Endothelial cell of umbilical vein (primary cell): ENCODE measurements at regions not wholly inside any gene's neighbourhood (a gene's known extent, or its start where the extent isn't known, plus 50 kb on each side); places are given as distances from the start of the nearest gene placed in this dataset.

ENCODE experiments used
- BruUV-seq: library from RNA; stranded (reverse); fragments of 400-500 nt; replicated peaks from 2 replicates; lab custom pipeline; 2021; lab: Mats Ljungman, UMichigan
- CTCF ChIA-PET: fragments of 300-600, 350-600 bp; sonication (Branson Sonifier 250); formaldehyde crosslinking; loops from one replicate; lab custom pipeline; 2021; ENCODE audit warnings: antibody characterized with exemption, inconsistent platforms; lab: Charles Lee
- POLR2A ChIA-PET: fragments of 300-600, 350-600 bp; sonication (Branson Sonifier 250); formaldehyde crosslinking; loops from one replicate; lab custom pipeline; 2021; ENCODE audit warnings: antibody characterized with exemption, inconsistent platforms; lab: Charles Lee
- DNase-seq: peaks from one replicate; pipeline ENCODE4 v3.0.0-alpha.2; 2011; ENCODE audit warnings: low read depth, low spot score
- FAIRE-seq: peaks from 2 replicates; lab custom pipeline; 2011; peaks lifted over from hg19 to GRCh38; lab: Jason Lieb, UNC
- H2AFZ ChIP-seq: 2 replicates; pipeline ENCODE4 v1.6.0; 2012; ENCODE audit warnings: low read depth, low read length, control low read depth, inconsistent platforms
- H3K27ac ChIP-seq: 2 replicates; pipeline ENCODE4 v1.5.1; 2011; ENCODE audit warnings: low read depth, mild to moderate bottlenecking, control low read depth, low read length, moderate library complexity; ENCODE audit not compliant: insufficient read depth
- H3K27me3 ChIP-seq, 2 experiments: 2 replicates each; pipeline versions ENCODE4 v1.6.0 to v1.6.1; 2011; ENCODE audit warnings: low read length in 2 of 2, mixed read lengths in 1 of 2; ENCODE audit not compliant: control insufficient read depth in 2 of 2, insufficient read depth in 2 of 2
- H3K36me3 ChIP-seq, 2 experiments: 2 replicates in 1 of 2; 3 replicates in 1 of 2; pipeline ENCODE4 v1.5.1; 2011; ENCODE audit warnings: low read length in 2 of 2, mild to moderate bottlenecking in 1 of 2, moderate library complexity in 1 of 2; ENCODE audit not compliant: control insufficient read depth in 2 of 2, insufficient read depth in 2 of 2; ENCODE audit errors: extremely low read depth in 1 of 2
- H3K4me1 ChIP-seq: 3 replicates; pipeline ENCODE4 v1.5.1; 2011; ENCODE audit warnings: mild to moderate bottlenecking, low read length; ENCODE audit not compliant: control insufficient read depth, insufficient read depth; ENCODE audit errors: extremely low read depth
- H3K4me2 ChIP-seq: 2 replicates; pipeline ENCODE4 v1.6.1; 2011; ENCODE audit warnings: low read length, control low read depth, mixed read lengths; ENCODE audit not compliant: insufficient read depth
- H3K4me3 ChIP-seq, 3 experiments: fragments of 200-600 bp in 1 of 3; sonication (generic), shearing (Covaris generic) in 1 of 3; replicated peaks in 1 of 3; 2 replicates each; pipeline ENCODE4 v1.5.1; 2011 to 2016; ENCODE audit warnings: control low read depth in 3 of 3, low read length in 3 of 3, mild to moderate bottlenecking in 2 of 3, inconsistent platforms in 1 of 3, low read depth in 1 of 3, moderate library complexity in 1 of 3; ENCODE audit not compliant: insufficient read depth in 1 of 3
- H3K79me2 ChIP-seq: 2 replicates; pipeline ENCODE4 v1.6.0; 2012; ENCODE audit warnings: low read length, inconsistent platforms; ENCODE audit not compliant: control insufficient read depth, insufficient read depth
- H3K9ac ChIP-seq: replicated peaks from 2 replicates; pipeline ENCODE3; 2011; ENCODE audit warnings: low read length, control low read depth; ENCODE audit not compliant: insufficient read depth; ENCODE audit errors: extremely low read depth
- H3K9me1 ChIP-seq: replicated peaks from 3 replicates; pipeline ENCODE4 v1.6.0; 2011; ENCODE audit warnings: mild to moderate bottlenecking, low read length; ENCODE audit not compliant: control insufficient read depth, insufficient read depth; ENCODE audit errors: extremely low read depth
- H3K9me3 ChIP-seq: replicated peaks from 2 replicates; pipeline ENCODE4 v1.5.1; 2012; ENCODE audit warnings: low read length, inconsistent platforms; ENCODE audit not compliant: control insufficient read depth, insufficient read depth
- H4K20me1 ChIP-seq: replicated peaks from 2 replicates; pipeline ENCODE3; 2011; ENCODE audit warnings: mild to moderate bottlenecking, low read length; ENCODE audit not compliant: control insufficient read depth, insufficient read depth; ENCODE audit errors: extremely low read depth
- CTCF ChIP-seq, 2 donors: IDR thresholded peaks; 1 replicate in 1 of 2; 2 replicates in 1 of 2; pipeline ENCODE4 v1.5.1; 2011; ENCODE audit warnings: low read length in 2 of 2, mild to moderate bottlenecking in 2 of 2, moderate library complexity in 2 of 2, control low read depth in 1 of 2, inconsistent platforms in 1 of 2, low read depth in 1 of 2; ENCODE audit not compliant: insufficient read depth in 1 of 2; ENCODE audit errors: extremely low read depth in 1 of 2
- EZH2 ChIP-seq: IDR thresholded peaks from 2 replicates; pipeline ENCODE4 v1.6.1; 2012; ENCODE audit warnings: borderline replicate concordance, low read depth, mild to moderate bottlenecking, moderate library complexity, low read length, inconsistent platforms; ENCODE audit not compliant: severe bottlenecking
- FOS ChIP-seq: IDR thresholded peaks from 2 replicates; pipeline ENCODE4 v1.6.1; 2011; ENCODE audit warnings: mild to moderate bottlenecking, low read length, moderate library complexity, borderline replicate concordance; ENCODE audit not compliant: insufficient read depth
- GATA2 ChIP-seq: IDR thresholded peaks from 2 replicates; pipeline ENCODE4 v1.7.0; 2011; ENCODE audit warnings: low read depth, mild to moderate bottlenecking, moderate library complexity, mixed read lengths, low read length; ENCODE audit not compliant: insufficient read length, insufficient read depth
- JUN ChIP-seq: IDR thresholded peaks from 2 replicates; pipeline ENCODE4 v1.6.1; 2011; ENCODE audit warnings: borderline replicate concordance, low read depth; ENCODE audit not compliant: insufficient read length, insufficient read depth
- MAX ChIP-seq: IDR thresholded peaks from 2 replicates; pipeline ENCODE4 v1.6.1; 2011; ENCODE audit not compliant: insufficient read depth, insufficient read length
- MYC ChIP-seq: IDR thresholded peaks from one replicate; pipeline ENCODE4 v1.6.1; 2011; ENCODE audit warnings: mild to moderate bottlenecking, low read depth, low read length
- POLR2A ChIP-seq: IDR thresholded peaks from 2 replicates; pipeline ENCODE4 v1.6.1; 2012; ENCODE audit warnings: low read depth, mild to moderate bottlenecking, control low read depth, low read length
- POLR2AphosphoS5 ChIP-seq: IDR thresholded peaks from 2 replicates; pipeline ENCODE4 v1.6.1; 2012; ENCODE audit warnings: low read depth, mild to moderate bottlenecking, control low read depth, low read length, moderate library complexity; ENCODE audit not compliant: insufficient read depth
- dilution Hi-C: fragments of 300-500 bp; cut with MboI; formaldehyde crosslinking; loops from one replicate; pipeline ENCODE4 v1.15.0; 2019; ENCODE audit warnings: low sequenced_read_pairs; ENCODE audit not compliant: extremely low pct_ligation_motif_present
- intact Hi-C: fragments of 100-400 bp; cut with micrococcal nuclease; formaldehyde crosslinking; loops from one replicate; pipeline ENCODE4 v1.10.0; 2022

GRCh38 chr1:222279591-222279990, 268.3 kb downstream of the HHIPL2 start:
- H3K9me3 ChIP-seq, result no peaks in the 10 kb centered on the region
- ChIA-PET CTCF (no interaction called here), POLR2A (no interaction called here)
- intact Hi-C loops, result no loop called here
- H3K4me3 ChIP-seq, result no peak overlapping the region
- no peak overlapping the region for H3K4me2 ChIP-seq
- BruUV-seq, result no TSS peak
- no peaks in the 10 kb centered on the region for H3K79me2 ChIP-seq
- TF ChIP-seq POLR2AphosphoS5 (no peak), EZH2 (no peak), MAX (no peak), CTCF (IDR thresholded peaks at IDR 0.05; ENCODE audit: extremely low read depth in 1 of 2, insufficient read depth in 1 of 2, low read depth in 1 of 2, low read length in 2 of 2) (no peak), MYC (no peak), FOS (no peak), JUN (no peak), POLR2A (no peak), GATA2 (no peak)
- no peak overlapping the region for H3K27ac ChIP-seq
- DNase-seq, result no peak
- no peaks in the 10 kb centered on the region for H3K27me3 ChIP-seq
- dilution Hi-C loops, result no loop called here
- no peak overlapping the region for H2AFZ ChIP-seq
- FAIRE-seq, result no peak
- no peaks in the 10 kb centered on the region for H3K36me3 ChIP-seq
- H4K20me1 ChIP-seq, result no peaks in the 10 kb centered on the region
- no peaks in the 10 kb centered on the region for H3K9me1 ChIP-seq
- no peak overlapping the region for H3K9ac ChIP-seq
- no peaks in the 10 kb centered on the region for H3K4me1 ChIP-seq
